ENCODE measurements at regions not wholly inside any gene's neighbourhood (a gene's known extent, or its start where the extent isn't known, plus 50 kb on each side); places are given as distances from the start of the nearest gene placed in this dataset.
A peak's percentile ranks its signal among the peaks of the same experiment; 100 is the strongest.

DNA sequence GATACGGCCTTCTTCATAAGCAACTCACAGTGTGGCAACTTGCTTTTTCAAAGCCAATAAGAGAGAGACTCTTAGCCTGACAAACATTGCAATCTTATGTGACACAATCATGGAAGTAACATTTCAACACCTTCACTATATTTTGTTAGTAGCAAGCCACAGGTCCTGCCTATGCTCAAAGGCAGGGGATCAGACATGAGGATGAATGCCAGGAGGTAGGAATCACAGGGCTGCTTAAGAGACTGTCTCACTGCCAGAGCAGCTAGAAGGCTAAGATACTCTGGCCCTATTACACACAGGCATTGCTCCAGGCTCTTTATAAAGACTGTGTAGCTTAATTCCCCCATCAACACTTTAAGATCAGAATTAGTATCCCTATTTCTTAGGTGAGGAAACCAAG is 236.2 kb upstream of the KAZN start:
- Histone ChIP-seq H3K4me3 (no peak overlapping the region), H3K27ac (no peak overlapping the region)
- no peak for TF ChIP-seq CTCF (IDR thresholded peaks at IDR 0.05)
- DNase-seq (ENCODE audit: low spot score) = no peak

DNA sequence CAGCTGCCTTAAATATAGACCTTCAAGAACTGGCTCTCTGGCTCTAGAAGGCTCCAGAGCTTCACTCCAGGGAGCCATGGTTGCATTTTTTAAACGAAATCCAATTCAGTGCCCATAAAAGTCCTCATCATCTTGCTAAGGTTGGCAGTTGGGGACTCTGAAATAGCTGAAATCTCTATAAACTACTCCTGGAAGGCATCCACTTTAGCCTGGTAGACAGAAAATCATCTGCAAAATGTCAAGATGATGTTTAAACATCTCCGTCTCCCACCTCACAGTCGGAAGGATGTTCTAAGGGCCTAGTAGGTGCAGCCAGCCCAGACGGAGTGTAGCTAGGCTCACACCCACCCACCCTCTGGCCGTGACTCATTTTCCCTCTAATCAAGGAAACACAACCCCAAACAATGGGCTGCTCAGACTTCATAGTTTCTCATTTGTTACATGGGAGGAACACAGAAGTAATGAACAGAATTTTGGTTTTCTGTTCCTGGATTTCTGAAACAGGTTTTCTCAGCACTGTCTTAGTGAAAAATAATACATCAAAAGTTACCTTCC is 235.4 kb upstream of the KAZN start:
- Histone ChIP-seq H3K27ac (peak overlapping the region in 1 of 2 donors; percentile 28), H3K4me3 (no peak overlapping the region)
- DNase-seq (ENCODE audit: low spot score) = no peak
- TF ChIP-seq CTCF (IDR thresholded peaks at IDR 0.05) = no peak

GRCh38 chr1:14363707-14364413 is 234.6 kb upstream of the KAZN start:
- DNase-seq (ENCODE audit: low spot score) = no peak
- Histone ChIP-seq H3K4me3 (no peak overlapping the region), H3K27ac (no peak overlapping the region)
- no peak for TF ChIP-seq CTCF (IDR thresholded peaks at IDR 0.05)

DNA sequence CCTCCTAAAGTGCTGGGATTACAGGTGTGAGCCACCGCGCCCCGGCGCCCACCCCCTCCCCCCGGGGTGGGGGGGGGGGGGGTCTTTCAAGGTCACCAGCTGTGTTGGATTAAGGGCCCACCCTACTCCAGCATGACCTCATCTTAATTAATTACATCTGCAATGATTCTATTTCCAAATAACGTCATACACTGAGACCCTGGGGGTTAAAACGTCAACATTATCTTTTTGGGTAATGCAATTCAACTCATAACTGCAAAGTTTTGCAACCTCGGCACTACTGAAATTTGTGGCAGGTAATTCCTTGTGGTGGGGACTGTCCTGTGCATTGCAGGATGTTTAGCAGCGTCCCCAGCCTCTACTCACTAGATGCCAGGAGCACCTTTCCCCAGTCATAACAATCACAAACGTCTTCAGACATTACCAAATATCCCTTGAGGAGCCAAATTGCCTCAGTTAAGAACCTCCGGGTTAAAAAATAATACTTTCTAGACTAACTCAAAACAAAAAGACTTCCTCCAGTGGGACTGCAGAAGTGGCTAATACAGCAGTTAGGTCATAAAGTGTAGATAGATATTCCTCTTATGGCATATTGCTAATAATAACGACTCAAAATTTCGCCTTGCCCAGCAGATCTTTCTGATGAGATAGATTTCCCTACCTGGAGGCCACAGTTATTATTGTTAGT is 233.0 kb upstream of the KAZN start:
- H3K27ac ChIP-seq = peak overlapping the region in 1 of 2 donors; percentile 58
- no peak for DNase-seq (ENCODE audit: low spot score)
- TF ChIP-seq CTCF (IDR thresholded peaks at IDR 0.05) = no peak
- H3K4me3 ChIP-seq = no peak overlapping the region

- peak overlapping the region in 1 of 2 donors; percentile 58 for H3K27ac ChIP-seq
- TF ChIP-seq CTCF (IDR thresholded peaks at IDR 0.05) = no peak
Observed at GRCh38 chr1:14366091-14367018, 232.1 kb upstream of the KAZN start.

GRCh38 chr1:14367451-14367850 is 231.0 kb upstream of the KAZN start:
- DNase-seq (ENCODE audit: low spot score) = no peak
- no peak overlapping the region for H3K27ac ChIP-seq
- no peak for TF ChIP-seq CTCF (IDR thresholded peaks at IDR 0.05)

More at GRCh38 chr1:14366091-14367018, 232.1 kb upstream of the KAZN start:
- no peak for DNase-seq (ENCODE audit: low spot score)
- H3K4me3 ChIP-seq = peak overlapping the region; percentile 39

More at GRCh38 chr1:14367451-14367850, 231.0 kb upstream of the KAZN start:
- no peak overlapping the region for H3K4me3 ChIP-seq
